SU-DHL-6 (cell line): ENCODE measurements at regions not wholly inside any gene's neighbourhood (a gene's known extent, or its start where the extent isn't known, plus 50 kb on each side); places are given as distances from the start of the nearest gene placed in this dataset.

ENCODE experiments used
- H2AFZ ChIP-seq: fragments of 200-600 bp; sonication (generic); 2 replicates; pipeline ENCODE4 v1.6.1; 2014; ENCODE audit warnings: low read depth, mild to moderate bottlenecking, moderate library complexity, mixed read lengths, antibody characterized with exemption, low read length; ENCODE audit not compliant: severe bottlenecking
- H3F3A ChIP-seq: fragments of 200-600 bp; shearing (Covaris generic); 2 replicates; pipeline ENCODE4 v1.6.0; 2016; ENCODE audit warnings: antibody characterized with exemption, mild to moderate bottlenecking; ENCODE audit not compliant: insufficient read depth
- H3K27ac ChIP-seq: fragments of 200-600 bp; sonication (generic); 2 replicates; pipeline ENCODE4 v1.5.1; 2016; ENCODE audit warnings: low read depth, mild to moderate bottlenecking, low read length, moderate library complexity, mixed read lengths
- H3K27me3 ChIP-seq: fragments of 200-600 bp; sonication (generic), shearing (Covaris generic); 2 replicates; pipeline ENCODE4 v1.6.0; 2014; ENCODE audit warnings: mild to moderate bottlenecking, low read length
- H3K36me3 ChIP-seq: fragments of 200-600 bp; sonication (generic); 2 replicates; pipeline ENCODE4 v1.6.1; 2014; ENCODE audit warnings: mild to moderate bottlenecking, low read length, mixed read lengths
- H3K4me2 ChIP-seq: fragments of 300-600, 200-600 bp; shearing (Covaris generic), sonication (generic); 2 replicates; pipeline ENCODE4 v1.6.0; 2014; ENCODE audit warnings: low read length, low read depth, mild to moderate bottlenecking; ENCODE audit not compliant: poor library complexity, severe bottlenecking
- H3K4me3 ChIP-seq: fragments of 200-600 bp; sonication (generic); 2 replicates; pipeline ENCODE4 v1.5.1; 2014; ENCODE audit warnings: antibody characterized with exemption, low read length, mild to moderate bottlenecking, mixed read lengths; ENCODE audit not compliant: insufficient read depth, poor library complexity, severe bottlenecking
- H3K79me2 ChIP-seq: fragments of 200-600 bp; sonication (generic); 2 replicates; pipeline ENCODE4 v1.6.1; 2014; ENCODE audit warnings: mild to moderate bottlenecking, low read length, moderate library complexity; ENCODE audit not compliant: insufficient read depth
- H3K9ac ChIP-seq: fragments of 200-600 bp; sonication (generic); 2 replicates; pipeline ENCODE4 v1.7.0; 2014; ENCODE audit warnings: mild to moderate bottlenecking, low read length
- H3K9me2 ChIP-seq: fragments of 200-600 bp; sonication (generic); replicated peaks from 2 replicates; pipeline ENCODE4 v1.6.1; 2014; ENCODE audit warnings: low read length; ENCODE audit not compliant: insufficient read depth
- H3K9me3 ChIP-seq: fragments of 200-600 bp; sonication (generic); 2 replicates; pipeline ENCODE4 v1.6.1; 2014; ENCODE audit warnings: low read length, mixed read lengths; ENCODE audit not compliant: insufficient read depth
- H4K20me1 ChIP-seq: fragments of 200-600 bp; sonication (generic); 2 replicates; pipeline ENCODE4 v1.6.1; 2014; ENCODE audit warnings: low read depth, mild to moderate bottlenecking, antibody characterized with exemption, low read length, moderate library complexity, mixed read lengths
- CTCF ChIP-seq: fragments of 200-600 bp; sonication (generic); IDR thresholded peaks from one replicate; pipeline ENCODE4 v1.5.1; 2017; ENCODE audit warnings: antibody characterized with exemption, mild to moderate bottlenecking, low read length, moderate library complexity; ENCODE audit not compliant: insufficient read depth, poor library complexity, severe bottlenecking
- EZH2phosphoT487 ChIP-seq: fragments of 200-600 bp; sonication (generic), shearing (Covaris generic); conservative IDR thresholded peaks from 2 replicates; pipeline ENCODE4 v1.6.1; 2018; ENCODE audit warnings: mild to moderate bottlenecking, antibody characterized with exemption, low read length, moderate library complexity, mixed read lengths

- no peaks in the 10 kb centered on the region for H4K20me1 ChIP-seq
- H3K4me2 ChIP-seq = no peak overlapping the region
- H3K9me3 ChIP-seq = no peaks in the 10 kb centered on the region
- no peak overlapping the region for H3K9ac ChIP-seq
- H3K79me2 ChIP-seq = no peaks in the 10 kb centered on the region
- H3K27ac ChIP-seq = no peak overlapping the region
- H3K4me3 ChIP-seq = no peak overlapping the region
- TF ChIP-seq CTCF = no peak
- TF ChIP-seq EZH2phosphoT487 = no peak
- H3K27me3 ChIP-seq = no peaks in the 10 kb centered on the region
- H3F3A ChIP-seq = no peaks in the 10 kb centered on the region
- H2AFZ ChIP-seq = no peak overlapping the region
- no peaks in the 10 kb centered on the region for H3K36me3 ChIP-seq
- H3K9me2 ChIP-seq = no peaks in the 10 kb centered on the region
These were observed 216.3 kb downstream of the SLC6A15 start for GRCh38 chr12:84696281-84696680.

- Histone ChIP-seq H3K27ac (no peak overlapping the region), H3F3A (no peaks in the 10 kb centered on the region), H2AFZ (no peak overlapping the region), H3K4me3 (no peak overlapping the region), H3K36me3 (no peaks in the 10 kb centered on the region), H3K79me2 (no peaks in the 10 kb centered on the region), H3K9me3 (no peaks in the 10 kb centered on the region), H3K9ac (no peak overlapping the region), H3K4me2 (no peak overlapping the region), H4K20me1 (no peaks in the 10 kb centered on the region), H3K9me2 (no peaks in the 10 kb centered on the region), H3K27me3 (no peaks in the 10 kb centered on the region)
- no peak for TF ChIP-seq CTCF
- TF ChIP-seq EZH2phosphoT487 = no peak
These were observed 218.5 kb downstream of the SLC6A15 start for GRCh38 chr12:84694116-84694515.

GRCh38 chr12:84692071-84692470, 220.5 kb downstream of the SLC6A15 start:
- TF ChIP-seq EZH2phosphoT487 = no peak
- Histone ChIP-seq H3F3A (no peaks in the 10 kb centered on the region), H3K4me3 (no peak overlapping the region), H4K20me1 (no peaks in the 10 kb centered on the region), H3K79me2 (no peaks in the 10 kb centered on the region), H3K27me3 (no peaks in the 10 kb centered on the region), H3K9ac (no peak overlapping the region), H3K4me2 (no peak overlapping the region), H3K27ac (no peak overlapping the region), H3K36me3 (no peaks in the 10 kb centered on the region), H3K9me3 (no peaks in the 10 kb centered on the region), H2AFZ (no peak overlapping the region), H3K9me2 (no peaks in the 10 kb centered on the region)

- Histone ChIP-seq H3K27ac (no peak overlapping the region), H3K79me2 (no peaks in the 10 kb centered on the region), H3K4me2 (no peak overlapping the region)
These were observed 221.3 kb downstream of the SLC6A15 start for GRCh38 chr12:84691266-84691665.

More at GRCh38 chr12:84691266-84691665, 221.3 kb downstream of the SLC6A15 start:
- H3K9me2 ChIP-seq = no peaks in the 10 kb centered on the region
- no peaks in the 10 kb centered on the region for H4K20me1 ChIP-seq
- TF ChIP-seq CTCF = no peak
- no peak for TF ChIP-seq EZH2phosphoT487
- no peaks in the 10 kb centered on the region for H3K36me3 ChIP-seq
- no peak overlapping the region for H3K9ac ChIP-seq
- no peaks in the 10 kb centered on the region for H3K9me3 ChIP-seq
- H3K4me3 ChIP-seq = no peak overlapping the region
- no peaks in the 10 kb centered on the region for H3K27me3 ChIP-seq
- H3F3A ChIP-seq = no peaks in the 10 kb centered on the region
- H2AFZ ChIP-seq = no peak overlapping the region
